Iris pigment epithelial cell (primary cell): ENCODE measurements at regions not wholly inside any gene's neighbourhood (a gene's known extent, or its start where the extent isn't known, plus 50 kb on each side); places are given as distances from the start of the nearest gene placed in this dataset.
"Not testable (repeated sequence)": the region's sequence is repeated elsewhere in the genome, so short reads cannot be mapped to it uniquely, and the experiment has no call there.

ENCODE experiments used
- DNase-seq: peaks from one replicate; pipeline ENCODE4 v3.0.0-alpha.2; 2011; ENCODE audit warnings: low read depth

GRCh38 chr1:243996223-243996622 lies 54.9 kb upstream of the ZBTB18 start:
- DNase-seq = no peak

- no peak for DNase-seq
Observed at GRCh38 chr1:243991650-243992049, 59.4 kb upstream of the ZBTB18 start.

DNA sequence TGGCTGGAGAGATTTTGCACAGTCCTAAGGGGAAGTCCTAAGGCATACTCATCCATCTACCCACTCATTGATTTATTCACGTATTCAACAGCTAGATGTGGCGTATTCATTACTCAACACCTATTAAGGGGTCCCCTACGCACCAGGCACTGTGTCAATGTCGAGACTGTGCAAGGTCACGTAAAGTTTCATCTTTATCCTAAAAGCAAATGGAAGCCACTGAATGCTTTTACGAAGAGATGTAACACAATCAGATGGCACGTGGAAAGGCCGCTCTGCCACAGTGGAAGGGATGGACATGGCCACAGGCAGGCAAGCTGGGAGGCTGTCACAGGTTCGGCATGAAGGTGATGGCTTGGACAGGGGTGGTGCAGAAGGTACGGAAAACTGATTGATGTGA lies 66.3 kb upstream of the ZBTB18 start:
- no peak for DNase-seq

DNA sequence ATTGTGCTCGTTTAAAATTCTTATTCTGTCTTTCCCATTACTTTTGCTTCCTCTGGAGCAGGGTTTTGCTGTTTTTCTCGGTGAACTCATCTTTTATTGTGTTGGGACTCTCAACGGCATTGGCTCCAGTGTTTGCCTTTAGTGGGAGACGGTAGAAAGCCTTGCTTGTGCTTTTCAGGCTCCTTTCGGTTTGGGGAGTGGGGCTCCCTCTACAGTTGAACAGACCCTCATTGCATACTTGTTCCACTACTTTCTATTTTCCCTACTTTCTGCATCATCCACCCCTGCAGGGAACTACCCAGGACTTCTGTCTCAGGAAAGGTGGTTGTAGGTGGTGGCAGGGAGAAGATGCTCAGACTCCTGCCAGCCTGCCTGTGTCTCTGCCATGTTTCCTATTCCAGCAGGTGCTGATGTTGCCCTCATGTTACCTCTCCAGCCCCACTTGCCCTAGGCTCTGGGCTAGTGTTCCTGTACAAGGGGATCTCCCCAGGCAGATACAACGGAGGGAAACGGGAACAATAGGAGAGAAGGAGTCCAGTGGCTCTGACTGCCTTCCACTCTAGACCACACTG lies 68.5 kb upstream of the ZBTB18 start:
- DNase-seq = no peak

- no peak for DNase-seq
Observed at GRCh38 chr1:243980471-243980870, 70.6 kb upstream of the ZBTB18 start.

GRCh38 chr1:243980071-243980470 lies 71.0 kb upstream of the ZBTB18 start:
- no peak for DNase-seq

DNA sequence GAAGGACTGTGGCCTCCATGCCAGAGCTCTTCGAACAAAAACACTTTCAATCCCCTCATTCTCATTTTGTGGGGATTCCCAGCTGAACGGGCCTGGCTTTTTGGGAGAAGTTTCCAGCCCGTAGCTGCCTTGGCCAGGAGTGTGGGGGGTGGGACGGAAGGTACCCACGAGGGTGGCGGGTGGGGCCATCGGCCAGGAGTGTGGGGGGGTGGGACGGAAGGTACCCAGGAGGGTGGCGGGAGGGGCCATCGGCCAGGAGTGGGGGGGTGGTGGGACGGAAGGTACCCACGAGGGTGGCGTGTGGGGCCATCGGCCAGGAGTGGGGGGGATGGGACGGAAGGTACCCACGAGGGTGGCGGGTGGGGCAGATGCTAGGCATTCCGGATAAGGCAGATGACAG lies 71.7 kb upstream of the ZBTB18 start:
- no peak for DNase-seq

GRCh38 chr1:243977094-243977493 lies 74.0 kb upstream of the ZBTB18 start:
- peak; percentile 36 for DNase-seq

GRCh38 chr1:243974451-243975292 lies 76.4 kb upstream of the ZBTB18 start:
- DNase-seq = peak; percentile 30

GRCh38 chr1:243973169-243973568 lies 77.9 kb upstream of the ZBTB18 start:
- no peak for DNase-seq

GRCh38 chr1:243970077-243970476 lies 81.0 kb upstream of the ZBTB18 start:
- no peak for DNase-seq

DNA sequence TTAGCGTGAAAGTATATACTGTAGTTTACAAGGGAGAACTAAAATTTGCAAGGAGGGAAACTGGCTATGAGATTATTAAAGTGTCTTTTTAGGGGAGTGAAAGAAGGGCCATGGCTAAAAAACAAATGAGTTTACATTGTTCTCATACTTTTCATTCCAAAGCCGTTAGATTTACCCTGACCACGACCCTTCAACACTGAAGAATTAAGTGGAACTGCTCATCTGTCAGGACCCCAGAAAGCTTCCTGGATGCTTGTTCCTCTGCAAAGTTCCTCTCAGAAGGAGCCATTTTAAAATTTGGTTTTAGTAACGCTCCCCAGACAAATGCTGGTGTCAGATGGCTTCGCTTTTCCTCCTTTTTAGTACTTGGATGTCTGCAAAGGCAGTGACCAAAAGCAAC lies 82.7 kb upstream of the ZBTB18 start:
- DNase-seq = peak; percentile 49

DNA sequence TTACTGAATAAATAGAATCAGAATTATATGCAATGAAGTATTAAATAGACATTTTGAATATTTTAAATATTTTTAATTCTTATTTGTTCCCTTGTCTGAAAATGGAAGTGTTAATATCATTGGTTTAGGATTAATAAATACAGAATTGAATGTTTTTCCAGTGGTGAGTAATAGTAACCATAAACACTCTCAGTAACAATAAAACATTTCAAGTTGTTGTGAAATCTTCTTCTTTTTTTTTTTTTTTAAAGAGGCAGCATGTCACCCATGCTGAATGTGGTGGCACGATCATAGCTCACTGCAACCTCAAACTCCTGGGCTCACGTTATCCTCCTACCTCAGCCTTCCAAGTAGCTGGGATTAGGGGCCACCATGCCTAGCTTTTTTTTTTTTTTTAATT lies 86.2 kb upstream of the ZBTB18 start:
- peak; percentile 47 for DNase-seq

GRCh38 chr1:243963571-243963970 lies 87.5 kb upstream of the ZBTB18 start:
- DNase-seq = peak; percentile 87

GRCh38 chr1:243962541-243962940 lies 88.5 kb upstream of the ZBTB18 start:
- no peak for DNase-seq

GRCh38 chr1:243959998-243960397 lies 91.1 kb upstream of the ZBTB18 start:
- DNase-seq = no peak

DNA sequence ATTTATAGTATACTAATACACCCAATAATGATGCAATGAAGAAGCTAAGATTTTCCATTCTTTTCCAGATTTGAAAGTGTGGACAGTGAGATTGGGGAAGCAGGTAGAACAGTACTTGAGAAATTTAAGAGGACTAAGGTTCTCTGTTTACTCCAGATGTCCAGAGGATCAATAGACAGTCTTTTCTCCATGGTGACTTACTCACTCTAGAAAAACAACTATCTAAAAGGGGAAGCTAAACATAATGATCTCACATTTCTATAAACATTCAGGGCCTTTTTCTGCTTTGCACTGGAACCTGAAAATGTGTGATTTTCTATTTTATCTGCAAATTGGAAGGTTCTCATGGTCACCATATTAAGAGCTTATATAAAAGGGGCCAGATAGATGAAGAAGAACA lies 93.9 kb upstream of the ZBTB18 start:
- DNase-seq = peak; percentile 25

- peak; percentile 59 for DNase-seq
Observed at GRCh38 chr1:243956450-243956849, 94.6 kb upstream of the ZBTB18 start.

DNA sequence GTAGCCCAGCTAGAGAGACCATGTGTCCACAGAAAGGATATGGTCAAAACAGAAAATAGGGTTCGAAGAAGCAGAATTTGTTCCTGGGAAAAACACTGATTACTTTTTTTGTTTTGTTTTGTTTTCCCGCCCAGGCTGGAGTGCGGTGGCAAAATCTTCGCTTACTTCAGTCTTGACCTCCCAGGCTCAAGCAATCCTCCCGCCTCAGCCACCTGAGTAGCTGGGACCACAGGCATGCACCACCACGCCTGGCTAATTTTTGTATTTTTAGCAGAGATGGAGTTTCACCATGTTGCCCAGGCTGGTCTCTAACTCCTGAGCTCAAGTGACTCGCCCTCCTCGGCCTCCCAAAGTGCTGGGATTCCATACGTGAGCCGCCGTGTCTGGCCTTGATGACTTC lies 99.9 kb upstream of the ZBTB18 start:
- not testable (repeated sequence) for DNase-seq

- DNase-seq = peak; percentile 94
Observed at GRCh38 chr1:243950166-243950565, 100.1 kb upstream of the AKT3 start.

GRCh38 chr1:243946946-243947345 lies 96.9 kb upstream of the AKT3 start:
- peak; percentile 50 for DNase-seq

GRCh38 chr1:243946253-243946652 lies 96.2 kb upstream of the AKT3 start:
- no peak for DNase-seq

GRCh38 chr1:243945727-243946126 lies 95.7 kb upstream of the AKT3 start:
- DNase-seq = no peak
